ENCODE measurements at regions not wholly inside any gene's neighbourhood (a gene's known extent, or its start where the extent isn't known, plus 50 kb on each side); places are given as distances from the start of the nearest gene placed in this dataset.

- no peak for DNase-seq (ENCODE audit: low read depth in 1 of 2, low spot score in 1 of 2)
Observed at GRCh38 chr1:201764579-201764978, 64.4 kb upstream of the IPO9 start.

- no peak for DNase-seq (ENCODE audit: low read depth in 1 of 2, low spot score in 1 of 2)
Observed at GRCh38 chr1:201766131-201766866, 62.7 kb upstream of the IPO9 start.

GRCh38 chr1:201767339-201767738, 61.6 kb upstream of the IPO9 start:
- no peak for DNase-seq (ENCODE audit: low read depth in 1 of 2, low spot score in 1 of 2)

DNA sequence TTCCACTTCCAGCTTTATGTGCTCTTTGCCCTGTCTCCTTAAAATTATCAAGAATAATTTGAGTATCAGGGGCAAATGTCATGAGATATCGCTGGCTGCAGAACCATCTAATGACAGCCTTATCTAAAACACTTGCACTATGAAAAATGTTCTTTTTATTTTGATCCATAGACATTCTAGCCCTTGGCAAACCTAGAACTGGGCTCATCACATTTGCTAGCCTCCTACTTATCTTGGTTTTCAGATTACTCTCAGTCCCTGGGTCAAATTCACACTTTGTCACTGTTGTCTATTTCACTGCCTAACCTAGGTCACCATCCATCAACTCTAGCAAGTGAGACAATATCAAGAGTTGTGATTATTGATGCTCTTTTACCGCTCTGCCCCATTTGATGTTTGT, 59.9 kb upstream of the IPO9 start:
- DNase-seq (ENCODE audit: low read depth in 1 of 2, low spot score in 1 of 2): no peak

GRCh38 chr1:201769966-201770365, 59.0 kb upstream of the IPO9 start:
- no peak for DNase-seq (ENCODE audit: low read depth in 1 of 2, low spot score in 1 of 2)

DNA sequence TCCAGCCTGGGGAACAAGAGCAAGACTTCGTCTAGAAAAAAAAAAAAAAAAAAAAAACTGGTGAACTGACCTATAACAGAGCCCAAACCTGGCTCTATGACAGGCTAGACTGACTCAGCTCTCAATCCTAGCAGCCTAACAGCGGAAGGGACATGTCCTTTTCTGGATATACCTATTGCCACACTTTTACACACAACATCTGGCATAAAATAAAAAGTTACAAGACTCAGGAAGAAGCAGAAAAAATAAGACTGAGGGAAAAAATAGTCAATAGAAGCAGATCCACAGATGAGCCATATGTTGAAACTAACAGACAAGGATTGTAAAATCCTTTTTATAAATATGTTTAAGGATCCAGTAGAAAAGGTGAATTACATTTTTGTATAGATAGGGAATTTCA, 57.5 kb upstream of the IPO9 start:
- no peak for DNase-seq (ENCODE audit: low read depth in 1 of 2, low spot score in 1 of 2)

DNA sequence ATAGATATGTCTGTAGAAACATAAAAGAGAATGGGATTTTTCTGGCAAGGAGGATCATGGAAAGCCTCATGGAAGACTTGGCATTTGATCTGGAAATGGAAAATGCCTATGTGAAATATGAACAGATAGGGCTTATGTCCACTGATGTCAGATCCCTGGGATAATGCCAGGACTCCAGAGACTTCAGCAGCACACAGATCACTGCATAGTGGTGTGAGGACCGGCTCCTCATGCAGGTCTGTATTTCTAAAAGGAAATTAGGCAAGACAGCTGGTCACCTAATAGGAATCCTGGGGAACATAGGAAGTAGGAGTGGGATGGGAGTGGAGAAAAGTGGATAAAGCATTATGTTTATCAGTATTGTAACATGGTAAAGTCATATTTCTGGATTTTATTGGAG, 56.8 kb upstream of the IPO9 start:
- no peak for DNase-seq (ENCODE audit: low read depth in 1 of 2, low spot score in 1 of 2)

- no peak for DNase-seq (ENCODE audit: low read depth in 1 of 2, low spot score in 1 of 2)
Observed at GRCh38 chr1:201773764-201774163, 55.2 kb upstream of the IPO9 start.

DNA sequence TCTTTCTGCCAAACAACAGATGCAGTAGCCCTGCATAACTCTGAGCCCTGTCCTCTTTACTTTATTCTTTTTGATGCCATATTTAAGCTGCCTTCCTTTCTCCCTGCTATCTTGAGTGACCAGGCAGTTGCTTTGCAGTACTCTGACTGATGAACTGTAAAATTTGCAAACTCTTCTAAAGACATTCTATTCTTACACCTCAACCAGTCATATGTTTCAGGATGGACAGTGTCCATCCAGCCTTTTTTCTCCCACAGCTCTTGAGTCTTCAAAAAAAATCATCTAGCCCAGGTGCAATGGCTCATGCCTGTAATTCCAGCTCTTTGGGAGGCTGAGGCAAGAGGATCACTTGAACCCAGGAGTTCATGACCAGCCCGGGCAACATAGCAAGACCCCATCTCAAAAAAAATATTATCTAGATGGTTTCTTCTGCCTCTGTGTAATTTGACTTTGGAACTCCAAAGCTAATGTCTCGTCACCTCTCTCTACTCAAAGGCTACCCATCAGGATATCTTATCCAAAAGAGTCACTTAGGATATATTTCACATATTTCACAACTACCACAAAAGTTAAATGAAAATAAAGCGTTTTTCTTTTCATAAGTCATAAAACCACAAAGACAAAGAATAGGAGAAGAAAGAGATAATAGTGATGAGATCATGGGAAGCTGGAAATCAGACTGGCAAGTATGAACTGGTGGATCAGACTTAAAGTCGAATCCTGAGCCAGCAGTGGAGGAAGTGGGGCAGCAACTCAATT, 54.6 kb upstream of the IPO9 start:
- DNase-seq (ENCODE audit: low read depth in 1 of 2, low spot score in 1 of 2): no peak

- no peak for DNase-seq (ENCODE audit: low read depth in 1 of 2, low spot score in 1 of 2)
Observed at GRCh38 chr1:201774983-201775344, 54.0 kb upstream of the IPO9 start.

DNA sequence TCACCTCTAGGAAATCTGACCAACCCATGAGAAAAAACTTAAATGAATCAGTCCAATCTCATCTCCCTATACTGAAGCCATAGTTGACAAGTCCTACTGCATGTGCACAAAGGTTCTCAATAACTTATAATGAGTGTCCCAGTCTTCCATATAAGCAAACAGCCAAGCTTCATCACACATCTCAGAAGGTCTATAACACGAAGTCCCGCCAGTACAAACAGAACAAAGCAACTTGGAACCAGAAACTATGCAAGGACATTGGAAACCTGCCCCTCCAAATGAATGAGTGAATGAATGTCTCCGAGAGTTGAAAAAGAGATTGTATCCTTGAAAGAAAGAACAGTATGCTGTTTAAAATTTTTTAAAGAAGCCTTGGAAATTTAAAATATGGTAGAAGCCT, 53.6 kb upstream of the IPO9 start:
- no peak for DNase-seq (ENCODE audit: low read depth in 1 of 2, low spot score in 1 of 2)

- DNase-seq (ENCODE audit: low read depth in 1 of 2, low spot score in 1 of 2): no peak
Observed at GRCh38 chr1:201778279-201779065, 50.5 kb upstream of the IPO9 start.

Data from activated T-helper 1 cell treated with anti-CD3 and anti-CD28 coated beads, Interleukin-2, amount 50 U/mL, for 16 hours (primary cell).